Fibroblast of the aortic adventitia (primary cell): ENCODE measurements at regions not wholly inside any gene's neighbourhood (a gene's known extent, or its start where the extent isn't known, plus 50 kb on each side); places are given as distances from the start of the nearest gene placed in this dataset.

Source experiments
- DNase-seq: peaks from one replicate; pipeline ENCODE4 v3.0.0-alpha.2; 2010; ENCODE audit warnings: low read depth
- H3K4me3 ChIP-seq: 2 replicates; pipeline ENCODE4 v1.5.1; 2011; ENCODE audit warnings: low read depth, mild to moderate bottlenecking, control low read depth, low read length, moderate library complexity
- CTCF ChIP-seq: IDR thresholded peaks from 2 replicates; pipeline ENCODE4 v1.5.1; 2011; ENCODE audit warnings: mild to moderate bottlenecking, low read length, control low read depth, inconsistent platforms; ENCODE audit not compliant: insufficient read depth

GRCh38 chr5:71977311-71977710 lies 130.0 kb upstream of the MAP1B start:
- DNase-seq, result no peak
- TF ChIP-seq CTCF, result no peak
- H3K4me3 ChIP-seq, result no peak overlapping the region

GRCh38 chr5:71978216-71978615 lies 129.1 kb upstream of the MAP1B start:
- H3K4me3 ChIP-seq, result no peak overlapping the region
- no peak for DNase-seq
- no peak for TF ChIP-seq CTCF

- no peak overlapping the region for H3K4me3 ChIP-seq
- TF ChIP-seq CTCF, result no peak
- no peak for DNase-seq
These were observed 124.4 kb upstream of the MAP1B start for GRCh38 chr5:71982717-71983395.

GRCh38 chr5:71986101-71986500 lies 121.2 kb upstream of the MAP1B start:
- DNase-seq, result no peak

GRCh38 chr5:71988808-71989207 lies 118.5 kb upstream of the MAP1B start:
- H3K4me3 ChIP-seq, result no peak overlapping the region
- no peak for TF ChIP-seq CTCF
- no peak for DNase-seq

More at GRCh38 chr5:71986101-71986500, 121.2 kb upstream of the MAP1B start:
- no peak for TF ChIP-seq CTCF
- no peak overlapping the region for H3K4me3 ChIP-seq

- no peak for TF ChIP-seq CTCF
- DNase-seq, result no peak
- H3K4me3 ChIP-seq, result no peak overlapping the region
These were observed 113.7 kb upstream of the MAP1B start for GRCh38 chr5:71993600-71993999.

GRCh38 chr5:71996789-71997188 lies 110.5 kb upstream of the MAP1B start:
- TF ChIP-seq CTCF, result no peak
- DNase-seq, result peak; percentile 12
- H3K4me3 ChIP-seq, result no peak overlapping the region
